ENCODE measurements at regions not wholly inside any gene's neighbourhood (a gene's known extent, or its start where the extent isn't known, plus 50 kb on each side); places are given as distances from the start of the nearest gene placed in this dataset.

GRCh38 chr5:135279328-135279727 lies 119.7 kb downstream of the MACROH2A1 start:
- intact Hi-C loops (cut with DNase I): no loop called here
- ATAC-seq (no peak), DNase-seq (no peak)
- Histone ChIP-seq H3K27me3 (no peaks in the 10 kb centered on the region), H3K4me1 (no peaks in the 10 kb centered on the region), H3K36me3 (no peaks in the 10 kb centered on the region), H3K27ac (no peak overlapping the region), H3K4me3 (no peak overlapping the region), H3K9me3 (no peaks in the 10 kb centered on the region)
- TF ChIP-seq POLR2A (IDR thresholded peaks at IDR 0.05) (no peak), CTCF (IDR thresholded peaks at IDR 0.05) (no peak)
- WGBS (ENCODE audit: insufficient coverage, low coverage, low lambda C conversion rate, missing lambda C conversion rate): 57% methylated on average over 4 of the region's 4 CpGs

- Histone ChIP-seq H3K4me3 (no peak overlapping the region), H3K27me3 (no peaks in the 10 kb centered on the region), H3K27ac (no peak overlapping the region), H3K4me1 (no peaks in the 10 kb centered on the region), H3K36me3 (no peaks in the 10 kb centered on the region), H3K9me3 (no peaks in the 10 kb centered on the region)
- ATAC-seq: no peak
- TF ChIP-seq POLR2A (IDR thresholded peaks at IDR 0.05) (no peak), CTCF (IDR thresholded peaks at IDR 0.05) (no peak)
- 30% methylated on average over 2 of the region's 6 CpGs for WGBS (ENCODE audit: insufficient coverage, low coverage, low lambda C conversion rate, missing lambda C conversion rate)
- intact Hi-C loops (cut with DNase I): no loop called here
- DNase-seq: no peak
Observed at GRCh38 chr5:135276151-135276550, 122.9 kb downstream of the MACROH2A1 start.

GRCh38 chr5:135273212-135273611 lies 125.8 kb downstream of the MACROH2A1 start:
- ATAC-seq: peak in 2 of 4 donors; percentile 27 to 33
- 94% methylated on average over 2 of the region's 2 CpGs for WGBS (ENCODE audit: insufficient coverage, low coverage, low lambda C conversion rate, missing lambda C conversion rate)
- no peak for TF ChIP-seq CTCF (IDR thresholded peaks at IDR 0.05)
- TF ChIP-seq POLR2A (IDR thresholded peaks at IDR 0.05): no peak
- Histone ChIP-seq H3K4me3 (no peak overlapping the region), H3K36me3 (no peaks in the 10 kb centered on the region), H3K27me3 (no peaks in the 10 kb centered on the region), H3K4me1 (no peaks in the 10 kb centered on the region), H3K27ac (no peak overlapping the region), H3K9me3 (no peaks in the 10 kb centered on the region)
- no peak for DNase-seq
- intact Hi-C loops (cut with DNase I): no loop called here

GRCh38 chr5:135272311-135272805 lies 126.7 kb downstream of the MACROH2A1 start:
- 100% methylated on average over 2 of the region's 11 CpGs for WGBS (ENCODE audit: insufficient coverage, low coverage, low lambda C conversion rate, missing lambda C conversion rate)
- DNase-seq (no peak), ATAC-seq (peak in 1 of 4 donors; percentile 19)
- no peaks in the 10 kb centered on the region for H3K4me1 ChIP-seq
- no peaks in the 10 kb centered on the region for H3K9me3 ChIP-seq
- no peaks in the 10 kb centered on the region for H3K36me3 ChIP-seq
- no peak overlapping the region for H3K4me3 ChIP-seq
- H3K27me3 ChIP-seq: no peaks in the 10 kb centered on the region
- intact Hi-C loops (cut with DNase I): no loop called here
- TF ChIP-seq POLR2A (IDR thresholded peaks at IDR 0.05) (no peak), CTCF (IDR thresholded peaks at IDR 0.05) (no peak)
- no peak overlapping the region for H3K27ac ChIP-seq

Measured in right lobe of liver (tissue), 6 donors.